ENCODE measurements at regions not wholly inside any gene's neighbourhood (a gene's known extent, or its start where the extent isn't known, plus 50 kb on each side); places are given as distances from the start of the nearest gene placed in this dataset.
A peak's percentile ranks its signal among the peaks of the same experiment; 100 is the strongest.
"Not testable (repeated sequence)": the region's sequence is repeated elsewhere in the genome, so short reads cannot be mapped to it uniquely, and the experiment has no call there.

DNA sequence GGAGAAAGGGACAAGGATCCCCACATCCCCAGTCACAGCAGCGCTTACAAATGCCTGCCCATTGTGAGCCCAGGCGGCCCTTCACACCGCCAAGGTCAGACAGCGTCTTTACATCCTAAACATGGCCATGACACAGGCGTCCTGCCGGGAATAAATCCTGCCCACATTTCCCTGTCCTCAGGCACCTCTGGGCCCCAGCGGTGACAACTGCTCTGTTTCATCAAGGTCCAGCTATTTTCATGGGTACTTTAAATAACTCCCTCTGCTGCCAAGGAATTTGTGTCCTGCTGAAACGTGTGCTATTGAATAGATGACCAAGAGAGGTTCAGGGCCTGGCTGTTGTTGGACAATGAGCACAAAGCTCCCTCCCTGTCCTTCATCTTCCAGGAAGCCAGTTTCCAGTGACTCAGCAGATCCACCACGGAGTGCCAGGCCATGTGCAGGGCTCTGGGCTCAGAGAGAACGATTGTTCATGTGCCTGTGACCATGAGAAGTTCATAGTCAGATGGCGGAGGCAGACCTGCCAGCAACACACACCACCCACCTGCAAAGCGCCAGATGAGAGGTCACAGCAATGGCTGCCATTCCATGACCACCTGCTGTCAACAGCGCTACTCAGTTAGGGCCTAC, 195.8 kb downstream of the MATN1 start:
- DNase-seq, result no peak

DNA sequence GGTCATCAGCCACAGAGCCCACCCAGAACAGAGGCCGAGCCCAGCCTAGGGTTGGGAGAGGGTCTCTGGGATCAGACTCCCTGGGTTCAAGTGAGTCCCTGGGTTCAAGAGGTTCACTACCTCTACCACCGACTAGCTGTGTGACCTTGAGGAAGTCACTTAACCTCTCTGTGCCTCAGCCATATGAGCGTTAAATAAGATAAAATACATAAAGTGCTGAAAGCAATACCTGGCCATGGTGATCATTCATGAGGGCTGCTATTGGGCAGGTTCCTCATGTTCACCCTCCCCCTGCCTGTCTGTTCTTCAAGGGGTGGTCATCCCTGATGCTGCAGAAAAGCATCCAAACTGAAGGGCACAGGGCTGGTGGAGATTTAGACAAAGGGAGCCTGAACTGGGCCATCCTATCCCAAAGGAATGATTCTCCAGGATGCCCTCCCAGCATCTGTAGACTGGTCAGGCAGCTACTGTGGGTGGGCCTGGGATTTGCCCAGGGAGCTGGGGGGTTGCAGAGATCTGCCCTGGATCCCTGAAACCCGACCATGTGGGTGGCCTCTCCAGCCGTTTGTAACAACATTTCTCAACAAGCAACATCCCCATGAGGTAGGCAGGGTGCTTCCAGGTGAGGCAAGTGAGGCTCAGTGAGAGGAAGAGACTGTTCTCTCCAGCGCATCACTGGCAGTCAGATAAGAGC, 196.6 kb downstream of the MATN1 start:
- no peak for DNase-seq

DNA sequence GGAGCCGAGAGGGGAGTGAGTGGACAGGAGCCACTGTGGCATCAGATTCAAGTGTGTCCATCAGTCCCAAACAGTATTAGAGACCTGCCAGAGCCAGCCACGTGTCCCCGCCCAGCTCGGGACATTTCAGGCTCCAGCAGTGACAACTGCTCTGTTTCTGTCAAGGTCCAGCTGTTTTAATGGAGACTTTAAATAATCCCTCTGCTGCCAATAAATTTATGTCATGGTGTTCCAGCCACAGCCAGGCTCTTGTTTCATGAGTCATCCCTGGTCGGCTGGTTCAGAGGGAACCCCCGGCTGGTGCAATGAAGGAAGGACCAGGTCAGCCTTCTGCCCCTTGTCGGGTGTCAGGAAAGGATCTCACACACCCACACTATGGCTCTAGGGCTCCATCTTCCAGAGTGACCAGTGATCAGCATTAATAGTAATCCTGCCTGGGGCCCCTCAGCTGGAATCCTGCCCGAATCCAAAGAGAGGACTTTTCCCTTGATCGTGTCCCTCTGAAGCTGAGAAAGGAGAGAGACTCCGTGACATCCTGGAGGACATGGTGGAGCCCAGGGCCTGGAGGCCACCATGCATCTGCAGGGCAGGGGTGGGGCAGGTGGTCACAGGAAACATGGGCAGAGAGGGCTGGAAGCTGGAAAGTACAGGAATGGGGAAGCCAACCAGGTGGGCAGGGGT, 197.3 kb downstream of the MATN1 start:
- DNase-seq, result peak; percentile 93

DNA sequence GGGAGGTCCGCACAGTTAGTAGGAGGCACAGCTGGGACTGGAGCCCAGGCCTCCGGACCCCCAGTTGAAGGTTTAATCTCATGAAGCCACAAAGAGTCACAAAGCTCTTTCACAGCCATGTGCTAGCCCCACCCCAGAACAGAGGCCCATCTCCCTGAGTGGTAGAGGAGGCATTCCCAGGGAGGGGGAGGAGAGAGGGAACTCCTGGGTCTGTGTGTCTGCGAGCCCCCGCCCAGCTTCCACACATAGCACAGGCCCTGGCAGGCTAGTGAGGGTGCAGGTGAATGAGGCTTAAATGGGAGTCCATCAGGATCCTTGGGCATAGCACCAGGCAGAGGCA, 197.8 kb downstream of the MATN1 start:
- DNase-seq, result no peak

DNA sequence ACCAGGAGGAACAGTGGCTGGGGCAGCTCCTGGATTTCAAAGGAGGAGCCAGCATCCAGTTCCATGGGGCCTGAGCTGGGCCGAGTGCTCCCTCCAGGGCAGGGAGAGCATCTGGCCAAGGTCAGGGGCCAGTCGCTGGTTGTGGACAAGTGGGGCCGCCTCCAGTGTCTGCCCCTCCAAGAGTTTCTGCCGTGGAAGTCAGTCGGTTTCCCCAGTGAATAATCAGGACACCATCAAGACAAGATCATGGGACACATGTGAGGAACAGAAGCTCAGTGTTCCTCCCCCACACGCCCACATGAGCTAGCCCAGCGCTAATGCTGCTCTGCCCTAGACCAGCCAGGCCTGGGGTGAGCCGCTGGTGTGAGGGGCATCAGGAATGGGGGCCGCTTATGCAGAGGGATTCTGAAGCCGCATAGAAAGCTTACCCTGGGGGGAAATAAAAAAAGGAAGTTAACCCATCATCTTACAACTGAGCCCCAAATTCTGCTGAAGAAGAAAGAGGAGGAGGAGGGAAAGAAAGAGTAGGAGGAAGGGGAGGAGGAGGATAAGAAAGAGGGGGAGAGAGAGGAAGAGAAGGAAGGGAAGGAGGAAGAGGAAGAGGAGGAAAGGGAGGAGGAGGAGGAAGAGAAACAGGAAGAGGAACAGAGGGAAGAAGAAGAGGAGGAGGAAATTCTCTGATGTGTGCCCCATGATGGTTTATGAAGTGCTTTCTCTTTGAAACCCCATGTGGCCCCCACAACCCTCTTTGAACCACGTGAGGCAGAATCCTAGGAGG, 198.4 kb downstream of the MATN1 start:
- DNase-seq, result no peak

DNA sequence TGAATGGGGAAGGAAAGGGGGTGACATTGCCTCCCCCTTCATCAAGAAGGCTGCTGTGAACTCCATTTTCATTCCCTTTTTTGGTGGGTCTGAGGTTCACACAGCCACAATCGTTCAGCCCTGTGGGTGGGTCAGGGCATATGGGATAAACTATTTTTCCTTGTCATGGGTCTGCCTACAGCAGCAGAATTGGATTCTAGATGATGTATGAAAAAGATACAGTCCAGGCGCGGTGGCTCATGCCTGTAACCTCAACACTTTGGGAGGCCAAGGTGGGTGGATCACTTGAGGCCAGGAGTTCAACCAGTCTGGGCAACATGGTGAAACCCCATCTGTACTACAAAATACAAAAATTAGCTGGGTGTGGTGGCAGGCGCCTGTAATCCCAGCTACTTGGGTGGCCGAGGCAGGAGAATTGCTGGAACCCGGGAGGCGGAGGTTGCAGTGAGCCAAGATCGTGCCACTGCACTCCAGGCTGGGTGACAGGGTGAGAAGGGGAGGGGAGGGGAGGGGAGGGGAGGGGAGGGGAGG, 199.3 kb downstream of the MATN1 start:
- DNase-seq, result not testable (repeated sequence)

DNA sequence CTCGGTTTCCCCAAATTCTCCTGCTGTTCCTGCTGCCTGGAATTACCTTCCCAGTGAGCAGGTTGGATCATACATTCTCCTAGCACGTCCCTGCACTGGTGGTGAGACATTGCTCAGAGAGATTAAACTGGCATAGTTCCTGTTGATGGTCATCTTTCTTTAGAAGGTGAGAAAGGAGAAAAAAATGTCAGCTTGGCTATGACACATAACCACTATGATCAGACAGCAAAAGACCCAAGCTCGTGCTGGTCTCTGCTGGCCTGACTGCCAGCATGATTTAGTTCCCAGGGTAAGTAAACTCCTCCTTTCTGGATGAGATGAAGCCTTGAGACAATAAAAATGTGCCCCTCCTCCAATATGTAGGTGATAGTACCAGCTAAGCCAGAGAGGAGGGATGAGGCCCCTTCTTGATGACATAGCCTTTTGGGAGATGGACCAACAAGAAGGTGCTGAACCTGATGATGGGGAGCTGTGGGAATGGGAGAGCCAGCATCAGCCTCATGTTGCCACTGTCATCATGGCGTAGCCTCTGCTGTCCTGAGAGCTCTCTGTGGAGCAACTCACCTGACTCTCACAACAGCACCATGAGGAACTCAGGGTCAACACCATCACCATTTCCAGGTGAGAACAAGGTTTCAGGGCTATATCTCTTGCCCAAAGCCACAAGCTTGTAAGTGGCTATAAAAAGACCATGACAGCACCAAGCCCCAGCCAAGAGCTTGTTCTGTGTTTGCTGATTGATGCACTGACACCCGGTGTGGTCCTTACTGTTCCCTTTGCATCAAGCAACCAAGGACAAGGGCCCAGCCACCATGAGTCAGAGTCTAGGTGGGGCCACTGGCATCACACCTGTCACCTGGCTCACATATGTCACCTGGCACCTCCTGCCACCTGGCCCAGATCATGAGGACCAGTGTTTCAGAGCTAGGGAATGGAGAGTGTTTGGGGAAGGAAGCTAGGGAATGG, 200.0 kb downstream of the MATN1 start:
- DNase-seq, result no peak

DNA sequence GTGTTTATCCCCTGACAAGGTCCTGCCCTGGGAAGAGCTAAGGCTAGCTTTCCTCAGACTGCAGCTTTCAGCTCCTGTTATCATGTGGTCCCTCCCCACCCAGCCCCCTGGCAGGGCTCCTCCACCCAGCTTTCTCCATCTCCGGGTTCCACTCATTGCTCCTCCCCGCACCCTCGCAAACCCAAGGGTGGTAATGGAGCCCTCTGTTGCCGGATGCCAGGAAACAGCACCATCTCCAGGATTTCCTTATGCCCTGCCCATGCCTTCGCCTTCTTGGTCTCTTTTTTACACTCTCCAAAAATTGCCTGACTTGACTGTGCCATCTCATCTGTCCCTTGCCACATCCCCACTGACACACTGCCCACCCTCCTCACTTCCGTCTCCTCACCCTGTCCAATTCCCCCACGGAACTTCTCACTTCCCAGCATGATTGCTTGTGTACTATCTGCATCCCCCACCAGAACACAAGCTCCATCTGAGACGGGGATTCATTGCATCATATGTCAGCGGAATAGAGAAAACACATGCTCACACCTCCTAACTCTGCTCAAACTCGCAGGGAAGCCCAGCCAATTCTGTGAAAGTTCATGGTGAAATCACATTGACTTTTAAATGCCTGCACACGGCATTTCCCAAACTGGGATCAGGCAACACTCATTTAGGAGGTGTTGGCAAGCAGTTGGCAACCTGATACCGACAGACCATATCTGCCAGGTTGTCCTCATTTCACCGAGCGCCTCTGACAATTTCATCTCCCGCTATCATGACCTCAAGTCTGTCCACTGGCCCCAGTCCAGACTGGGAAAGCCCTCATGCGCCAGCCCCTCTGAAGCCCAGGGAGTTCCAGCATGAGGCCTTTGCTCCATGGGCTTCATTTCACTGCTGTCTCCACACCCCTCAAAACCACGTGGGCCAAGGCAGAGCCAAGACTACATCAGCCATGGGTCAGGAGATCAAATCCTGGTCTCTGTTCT, 201.1 kb downstream of the MATN1 start:
- DNase-seq, result no peak

DNA sequence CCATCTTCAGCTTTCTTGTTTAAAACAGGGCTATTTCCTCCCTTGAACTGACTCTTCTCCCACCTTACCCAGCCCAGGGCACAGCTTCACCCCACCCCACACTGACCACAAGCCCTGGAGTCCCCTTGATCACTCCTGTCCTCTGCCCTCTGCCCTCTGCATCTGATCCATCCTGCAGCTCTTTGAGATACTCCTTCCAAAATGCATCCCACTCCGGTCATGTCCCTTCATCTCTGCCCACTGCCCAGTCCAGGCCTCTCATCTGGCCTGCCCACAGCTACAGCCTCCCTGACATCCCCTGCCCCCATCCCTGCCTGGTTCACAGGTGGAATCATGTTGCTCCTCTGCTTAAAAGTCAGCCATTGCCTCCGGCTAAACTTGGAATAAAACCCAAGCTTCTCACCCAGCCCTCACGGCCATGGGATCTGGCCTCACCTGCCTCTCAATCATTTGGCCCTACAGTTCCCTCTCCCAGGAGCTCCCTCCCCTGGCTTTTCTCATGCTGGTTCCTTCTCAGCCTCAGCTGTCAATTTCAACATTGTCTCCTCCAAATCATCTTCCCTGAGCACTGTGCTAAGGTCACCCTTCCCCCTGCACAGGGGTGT, 202.0 kb downstream of the MATN1 start:
- no peak for DNase-seq

DNA sequence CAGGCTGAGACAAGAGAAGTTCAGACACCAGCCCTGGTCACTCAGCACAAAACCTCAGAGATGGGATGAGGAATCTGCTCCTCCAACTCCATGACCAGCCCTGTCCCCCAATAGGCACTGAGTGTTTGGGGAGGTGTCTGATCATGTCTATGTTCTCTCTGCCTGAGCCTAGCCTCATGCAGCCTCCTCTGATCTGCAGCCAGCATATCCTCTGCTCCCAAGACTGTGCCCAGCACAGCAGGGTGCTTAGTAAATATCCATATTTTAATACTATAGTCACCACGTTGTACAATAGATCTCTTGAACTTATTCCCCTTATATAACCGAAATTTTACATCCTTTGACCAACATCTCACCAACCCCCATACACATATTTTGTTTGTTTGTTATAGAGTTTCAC, 202.9 kb downstream of the MATN1 start:
- no peak for DNase-seq

DNA sequence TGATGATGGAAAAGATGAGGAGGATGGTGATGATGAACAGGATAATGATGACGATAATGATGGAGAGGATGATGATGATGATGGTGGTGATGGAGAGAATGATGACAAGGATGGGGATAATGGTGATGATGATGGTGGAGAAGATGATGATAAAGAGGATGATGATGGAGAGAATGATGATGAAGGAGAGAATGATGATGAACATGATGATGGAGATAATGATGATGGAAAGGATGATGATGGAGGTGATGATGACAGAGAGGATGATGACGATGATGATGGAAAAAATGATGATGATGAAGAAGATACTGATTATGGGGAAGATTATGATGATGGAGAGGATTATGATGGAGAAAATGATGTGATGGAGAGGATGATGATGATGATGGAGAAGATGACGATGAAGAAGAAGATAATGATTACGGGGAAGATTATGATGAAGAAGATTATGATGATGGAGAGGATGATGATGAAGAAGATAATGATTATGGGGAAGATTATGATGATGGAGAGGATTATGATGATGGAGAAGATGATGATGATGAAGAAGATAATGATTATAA, 204.1 kb downstream of the MATN1 start:
- DNase-seq, result no peak

DNA sequence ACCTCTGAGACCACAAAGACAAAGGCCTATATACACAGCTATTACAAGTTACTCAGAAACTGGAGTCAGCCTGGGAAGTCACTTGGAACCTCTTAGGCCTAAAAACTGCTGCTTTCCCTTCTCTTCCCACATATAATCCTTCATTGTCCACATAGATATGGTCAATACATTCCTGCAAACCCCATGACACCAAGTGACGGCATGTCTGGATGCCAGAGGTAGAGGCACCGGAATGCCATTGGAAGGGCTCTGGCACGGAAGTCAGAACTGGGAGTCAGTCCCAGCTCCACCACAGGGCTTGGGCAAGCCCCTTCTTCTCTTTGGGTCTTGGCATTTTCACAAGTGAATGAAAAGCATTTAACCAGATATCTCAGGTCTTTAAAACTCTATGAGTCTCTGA, 204.7 kb downstream of the MATN1 start:
- DNase-seq, result no peak

DNA sequence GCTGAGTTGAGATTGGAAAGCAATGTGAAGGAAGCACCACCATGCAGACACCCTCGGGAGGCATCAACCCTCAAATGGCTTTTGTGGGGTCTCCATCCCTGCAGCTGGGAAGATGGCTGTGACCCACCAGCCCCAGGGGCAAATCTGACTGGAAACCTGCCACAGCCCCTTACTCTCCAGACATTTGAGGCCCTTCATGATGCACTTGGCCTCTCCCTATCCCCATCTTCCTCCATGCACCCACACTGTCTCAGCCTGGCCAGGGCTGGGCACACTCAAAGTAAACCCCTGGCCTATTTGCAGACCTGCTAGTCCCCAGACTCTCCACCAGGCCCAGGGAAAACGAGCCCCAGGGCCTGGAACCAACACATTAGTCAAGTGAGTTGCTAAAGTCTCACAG, 205.2 kb downstream of the MATN1 start:
- DNase-seq, result no peak

DNA sequence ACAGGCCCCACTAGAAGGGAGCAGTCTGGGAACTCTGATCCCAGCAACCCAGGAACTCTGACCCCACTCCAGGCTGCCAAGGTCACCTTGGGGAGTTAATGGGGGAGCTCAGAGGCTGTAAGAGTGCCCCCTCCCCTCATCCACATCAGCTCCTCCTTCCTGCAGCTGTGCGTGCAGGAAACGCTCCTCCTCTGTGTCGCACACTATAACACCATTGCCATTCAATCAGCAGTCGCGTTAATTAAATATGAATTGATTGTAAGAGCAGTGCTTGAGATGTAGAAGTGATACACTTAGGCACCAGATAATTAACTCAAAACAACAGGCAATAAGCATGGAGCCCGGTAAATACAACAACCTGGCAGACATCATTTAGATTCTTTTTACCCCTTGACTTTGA, 205.7 kb downstream of the MATN1 start:
- DNase-seq, result not testable (repeated sequence)

DNA sequence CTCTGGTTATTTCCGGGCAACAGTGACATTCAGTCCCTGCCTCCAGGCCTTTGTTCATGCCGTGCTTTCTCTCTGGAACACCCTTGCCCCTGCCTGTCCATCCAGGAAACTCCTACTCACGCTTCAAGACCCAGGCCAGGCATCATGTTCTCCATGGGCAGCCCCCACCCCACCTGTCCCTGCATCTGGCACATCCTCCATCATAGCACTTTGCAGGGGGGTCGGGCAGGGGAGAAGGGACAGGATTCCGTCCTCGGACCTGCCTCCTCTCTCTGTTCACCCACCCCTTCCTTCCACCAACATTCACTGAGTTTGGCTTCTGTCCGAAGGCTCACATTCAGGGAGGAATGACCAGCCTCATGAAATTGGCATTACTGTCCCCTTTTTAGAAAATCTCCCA, 206.1 kb downstream of the MATN1 start:
- DNase-seq, result not testable (repeated sequence)

DNA sequence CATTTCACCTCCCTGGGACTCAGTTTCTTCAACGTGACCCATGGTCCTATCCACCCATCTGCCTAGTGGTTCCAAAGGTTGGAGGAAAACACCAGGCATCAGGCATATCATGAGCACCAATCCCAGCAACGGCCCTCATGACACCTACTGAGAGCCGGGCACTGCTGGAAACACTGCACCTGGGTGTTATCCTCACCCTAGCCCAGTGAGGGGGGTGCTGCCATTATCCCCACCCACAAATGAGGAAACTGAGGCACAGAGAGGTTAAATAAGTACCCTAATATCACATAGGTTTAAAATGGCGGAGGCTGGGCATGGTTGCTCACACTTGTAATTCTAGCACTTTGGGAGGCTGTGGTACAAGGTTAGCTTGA, 206.9 kb downstream of the MATN1 start:
- DNase-seq, result no peak

DNA sequence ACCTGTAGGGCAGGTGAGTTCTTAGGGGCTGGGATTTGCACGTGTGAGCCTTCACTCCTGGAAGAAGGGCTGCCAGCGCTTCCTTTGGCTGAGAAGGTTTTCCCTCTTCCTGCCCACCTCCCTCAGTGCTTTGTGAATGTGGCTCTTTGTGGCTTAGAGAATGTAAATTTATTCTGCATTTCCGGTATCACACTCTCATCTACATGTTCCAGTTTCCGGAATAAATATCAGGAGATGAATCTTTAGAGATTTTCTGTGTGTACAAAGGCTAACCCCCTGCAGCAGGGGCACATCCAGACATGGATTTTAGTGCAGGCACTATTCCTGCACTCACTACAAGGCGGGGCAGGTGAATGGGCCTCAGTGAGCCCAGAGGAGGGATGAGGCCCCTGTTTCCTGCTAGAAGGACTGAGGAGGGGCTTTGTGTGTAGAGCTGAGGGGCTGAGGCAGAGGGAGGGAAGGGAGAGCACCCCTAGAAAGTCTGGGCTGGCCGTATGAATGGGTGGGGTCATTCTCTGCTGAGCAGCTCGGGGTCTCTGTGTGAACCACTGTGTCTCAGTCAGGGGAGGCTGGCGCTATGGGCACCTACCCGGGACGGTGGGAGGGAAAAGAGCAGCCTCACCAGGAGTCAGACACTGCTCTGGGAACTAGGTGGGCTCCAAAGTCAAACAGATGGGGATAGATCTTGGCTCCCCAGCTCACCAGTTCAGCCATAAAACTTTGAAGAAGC, 207.5 kb downstream of the MATN1 start:
- no peak for DNase-seq

DNA sequence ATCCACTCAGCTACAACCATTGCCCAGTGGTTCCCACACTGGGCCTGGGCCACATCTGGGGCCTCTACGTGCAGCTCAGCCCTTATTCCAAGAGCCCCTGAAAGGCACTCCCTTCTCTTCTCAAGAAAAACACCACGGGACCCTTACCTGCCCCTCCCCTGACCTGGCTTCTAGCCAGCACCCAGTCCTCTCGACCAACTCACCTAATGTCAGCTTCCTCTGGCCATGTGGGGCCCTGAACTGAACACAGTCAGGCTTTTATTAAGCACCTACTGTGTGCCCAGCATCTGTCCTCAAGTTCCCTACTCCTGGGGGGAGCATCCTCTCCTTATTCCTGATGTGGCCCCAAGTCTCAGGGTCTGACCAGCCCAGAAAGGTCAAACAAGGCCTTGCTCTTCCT, 208.4 kb downstream of the MATN1 start:
- no peak for DNase-seq
